ENCODE measurements at regions not wholly inside any gene's neighbourhood (a gene's known extent, or its start where the extent isn't known, plus 50 kb on each side); places are given as distances from the start of the nearest gene placed in this dataset.

- in situ Hi-C loops (cut with HindIII; ENCODE audit: low pct_unique_long_range_greater_than_20kb, low sequenced_read_pairs), result no loop called here
- no peak for DNase-seq (ENCODE audit: low read depth)
Measured at GRCh38 chr7:47221826-47222225, 360.1 kb downstream of the TNS3 start.

- no peak for DNase-seq (ENCODE audit: low read depth)
- in situ Hi-C loops (cut with HindIII; ENCODE audit: low pct_unique_long_range_greater_than_20kb, low sequenced_read_pairs), result no loop called here
Measured at GRCh38 chr7:47218378-47219176, 363.3 kb downstream of the TNS3 start.

- in situ Hi-C loops (cut with HindIII; ENCODE audit: low pct_unique_long_range_greater_than_20kb, low sequenced_read_pairs), result no loop called here
- DNase-seq (ENCODE audit: low read depth), result no peak
Measured at GRCh38 chr7:47217570-47218360, 364.1 kb downstream of the TNS3 start.

- no peak for DNase-seq (ENCODE audit: low read depth)
- in situ Hi-C loops (cut with HindIII; ENCODE audit: low pct_unique_long_range_greater_than_20kb, low sequenced_read_pairs), result no loop called here
Measured at GRCh38 chr7:47217086-47217485, 364.8 kb downstream of the TNS3 start.

- in situ Hi-C loops (cut with HindIII; ENCODE audit: low pct_unique_long_range_greater_than_20kb, low sequenced_read_pairs), result no loop called here
- DNase-seq (ENCODE audit: low read depth), result no peak
Measured at GRCh38 chr7:47216439-47216838, 365.5 kb downstream of the TNS3 start.

- no peak for DNase-seq (ENCODE audit: low read depth)
- in situ Hi-C loops (cut with HindIII; ENCODE audit: low pct_unique_long_range_greater_than_20kb, low sequenced_read_pairs), result no loop called here
Measured at GRCh38 chr7:47215640-47216039, 366.3 kb downstream of the TNS3 start.

- in situ Hi-C loops (cut with HindIII; ENCODE audit: low pct_unique_long_range_greater_than_20kb, low sequenced_read_pairs), result no loop called here
- no peak for DNase-seq (ENCODE audit: low read depth)
Measured at GRCh38 chr7:47215049-47215448, 366.9 kb downstream of the TNS3 start.

GRCh38 chr7:47213276-47213675, 368.6 kb downstream of the TNS3 start:
- no peak for DNase-seq (ENCODE audit: low read depth)

GRCh38 chr7:47211519-47211973, 370.4 kb downstream of the TNS3 start:
- in situ Hi-C loops (cut with HindIII; ENCODE audit: low pct_unique_long_range_greater_than_20kb, low sequenced_read_pairs), result no loop called here
- no peak for DNase-seq (ENCODE audit: low read depth)

More at GRCh38 chr7:47213276-47213675, 368.6 kb downstream of the TNS3 start:
- in situ Hi-C loops (cut with HindIII; ENCODE audit: low pct_unique_long_range_greater_than_20kb, low sequenced_read_pairs), result no loop called here

- in situ Hi-C loops (cut with HindIII; ENCODE audit: low pct_unique_long_range_greater_than_20kb, low sequenced_read_pairs), result no loop called here
- no peak for DNase-seq (ENCODE audit: low read depth)
Measured at GRCh38 chr7:47210281-47210854, 371.5 kb downstream of the TNS3 start.

- in situ Hi-C loops (cut with HindIII; ENCODE audit: low pct_unique_long_range_greater_than_20kb, low sequenced_read_pairs), result no loop called here
- no peak for DNase-seq (ENCODE audit: low read depth)
Measured at GRCh38 chr7:47207956-47208355, 374.0 kb downstream of the TNS3 start.

GRCh38 chr7:47204709-47205108, 377.2 kb downstream of the TNS3 start:
- DNase-seq (ENCODE audit: low read depth), result no peak
- in situ Hi-C loops (cut with HindIII; ENCODE audit: low pct_unique_long_range_greater_than_20kb, low sequenced_read_pairs), result no loop called here

- DNase-seq (ENCODE audit: low read depth), result no peak
- in situ Hi-C loops (cut with HindIII; ENCODE audit: low pct_unique_long_range_greater_than_20kb, low sequenced_read_pairs), result no loop called here
Measured at GRCh38 chr7:47202146-47202783, 379.6 kb downstream of the TNS3 start.

- DNase-seq (ENCODE audit: low read depth), result no peak
- in situ Hi-C loops (cut with HindIII; ENCODE audit: low pct_unique_long_range_greater_than_20kb, low sequenced_read_pairs), result no loop called here
Measured at GRCh38 chr7:47198159-47198558, 383.8 kb downstream of the TNS3 start.

- in situ Hi-C loops (cut with HindIII; ENCODE audit: low pct_unique_long_range_greater_than_20kb, low sequenced_read_pairs), result no loop called here
- no peak for DNase-seq (ENCODE audit: low read depth)
Measured at GRCh38 chr7:47197486-47197885, 384.4 kb downstream of the TNS3 start.

GRCh38 chr7:47196737-47197136, 385.2 kb downstream of the TNS3 start:
- in situ Hi-C loops (cut with HindIII; ENCODE audit: low pct_unique_long_range_greater_than_20kb, low sequenced_read_pairs), result no loop called here
- DNase-seq (ENCODE audit: low read depth), result no peak

- no peak for DNase-seq (ENCODE audit: low read depth)
- in situ Hi-C loops (cut with HindIII; ENCODE audit: low pct_unique_long_range_greater_than_20kb, low sequenced_read_pairs), result no loop called here
Measured at GRCh38 chr7:47196106-47196645, 385.7 kb downstream of the TNS3 start.

GRCh38 chr7:47195641-47196040, 386.3 kb downstream of the TNS3 start:
- no peak for DNase-seq (ENCODE audit: low read depth)
- in situ Hi-C loops (cut with HindIII; ENCODE audit: low pct_unique_long_range_greater_than_20kb, low sequenced_read_pairs), result no loop called here

Data from Caki2 (cell line).